ENCODE measurements at regions not wholly inside any gene's neighbourhood (a gene's known extent, or its start where the extent isn't known, plus 50 kb on each side); places are given as distances from the start of the nearest gene placed in this dataset.

DNA sequence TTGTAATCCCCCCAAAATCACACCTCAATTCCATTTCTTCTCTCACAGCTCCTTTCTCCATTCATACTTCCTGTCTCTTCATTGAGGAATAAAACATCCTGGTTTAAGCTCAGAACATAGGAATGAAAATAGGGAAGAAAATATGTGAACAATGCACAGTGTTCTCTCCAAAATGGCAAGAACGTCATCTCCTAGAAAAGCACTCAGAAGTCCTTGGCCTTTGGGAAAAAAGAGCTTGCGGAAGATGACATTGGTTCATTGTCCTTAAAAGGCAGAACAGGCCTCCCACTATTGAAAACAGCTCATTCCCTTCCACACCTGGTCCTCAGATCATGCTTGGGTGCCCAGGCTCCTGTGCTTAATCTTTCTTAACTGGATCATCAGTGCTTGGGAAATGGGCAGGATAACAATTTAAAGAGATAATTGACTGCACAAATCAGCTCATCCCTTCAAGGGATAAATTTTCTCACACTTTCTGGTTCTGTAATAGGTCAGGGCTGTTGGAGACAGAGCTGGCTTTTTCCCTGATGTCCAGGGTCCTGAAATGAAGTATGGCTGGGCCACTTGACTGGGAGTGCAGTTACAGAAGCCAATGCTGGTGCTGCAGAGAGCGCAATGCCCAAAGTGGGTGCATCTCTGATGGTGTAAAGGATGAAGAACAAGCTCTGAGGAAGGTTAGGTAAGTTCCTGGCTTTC is 69.2 kb downstream of the MARCHF4 start:
- H3K4me1 ChIP-seq (ENCODE audit: insufficient read depth, low read length) = peaks cover 5% of the 10 kb centered on the region; the same call in 1 of the 2 replicates
- no peaks in the 10 kb centered on the region for H3K79me2 ChIP-seq (ENCODE audit: insufficient read depth, low read length)
- no peaks in the 10 kb centered on the region for H3K27me3 ChIP-seq (ENCODE audit: insufficient read depth, low read length)
- no peaks in the 10 kb centered on the region for H3K9me3 ChIP-seq (ENCODE audit: control insufficient read depth, low read depth, low read length)
- no peak overlapping the region for H2BK120ac ChIP-seq (ENCODE audit: low read depth, low read length, poor library complexity, severe bottlenecking)
- TF ChIP-seq, protein P1, sequence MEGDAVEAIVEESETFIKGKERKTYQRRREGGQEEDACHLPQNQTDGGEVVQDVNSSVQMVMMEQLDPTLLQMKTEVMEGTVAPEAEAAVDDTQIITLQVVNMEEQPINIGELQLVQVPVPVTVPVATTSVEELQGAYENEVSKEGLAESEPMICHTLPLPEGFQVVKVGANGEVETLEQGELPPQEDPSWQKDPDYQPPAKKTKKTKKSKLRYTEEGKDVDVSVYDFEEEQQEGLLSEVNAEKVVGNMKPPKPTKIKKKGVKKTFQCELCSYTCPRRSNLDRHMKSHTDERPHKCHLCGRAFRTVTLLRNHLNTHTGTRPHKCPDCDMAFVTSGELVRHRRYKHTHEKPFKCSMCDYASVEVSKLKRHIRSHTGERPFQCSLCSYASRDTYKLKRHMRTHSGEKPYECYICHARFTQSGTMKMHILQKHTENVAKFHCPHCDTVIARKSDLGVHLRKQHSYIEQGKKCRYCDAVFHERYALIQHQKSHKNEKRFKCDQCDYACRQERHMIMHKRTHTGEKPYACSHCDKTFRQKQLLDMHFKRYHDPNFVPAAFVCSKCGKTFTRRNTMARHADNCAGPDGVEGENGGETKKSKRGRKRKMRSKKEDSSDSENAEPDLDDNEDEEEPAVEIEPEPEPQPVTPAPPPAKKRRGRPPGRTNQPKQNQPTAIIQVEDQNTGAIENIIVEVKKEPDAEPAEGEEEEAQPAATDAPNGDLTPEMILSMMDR (conservative IDR thresholded peaks at IDR 0.05) = no peak
- no peak overlapping the region for H2AFZ ChIP-seq (ENCODE audit: low read length)
- no peak overlapping the region for H3K14ac ChIP-seq (ENCODE audit: insufficient read depth, low read length)
- H3K4ac ChIP-seq (ENCODE audit: low read depth, low read length) = no peak overlapping the region
- no peak overlapping the region for H3K9ac ChIP-seq (ENCODE audit: extremely low read depth, insufficient read length, low read length)
- H4K20me1 ChIP-seq (ENCODE audit: control insufficient read depth, insufficient read depth, insufficient read length) = no peaks in the 10 kb centered on the region
- no peak overlapping the region for H3T11ph ChIP-seq (ENCODE audit: low read length)
- Mint-ChIP-seq H3K27ac (no peak overlapping the region), H3K9me3 (no peaks in the 10 kb centered on the region; a peak in 1 of 5 replicates), H3K27me3 (ENCODE audit: low read depth) (peaks cover 3% of the 10 kb centered on the region), H3K36me3 (ENCODE audit: insufficient read depth in 1 of 3, low read depth in 3 of 3) (no peaks in the 10 kb centered on the region), H3K4me1 (peaks cover 29 to 30% of the 10 kb centered on the region in 2 experiments), H3K4me3 (no peak overlapping the region)
- no peaks in the 10 kb centered on the region for H3K79me1 ChIP-seq (ENCODE audit: insufficient read depth, low read depth, low read length, poor library complexity, severe bottlenecking)
- no peak overlapping the region for H2BK20ac ChIP-seq (ENCODE audit: low read depth, low read length, poor library complexity, severe bottlenecking)
- H3K56ac ChIP-seq (ENCODE audit: insufficient read length, low read depth, low read length) = no peak overlapping the region
- H3K18ac ChIP-seq (ENCODE audit: insufficient read length, low read depth, low read length) = no peak overlapping the region
- no peak overlapping the region for H2AK5ac ChIP-seq (ENCODE audit: insufficient read length, low read length)
- WGBS (ENCODE audit: extremely low coverage, insufficient read length, low lambda C conversion rate) = no CpG with 5 or more reads among the region's 3 CpGs
- H4K8ac ChIP-seq (replicated peaks; ENCODE audit: insufficient read length, low read depth, low read length) = no peak overlapping the region
- no peak overlapping the region for H3K27ac ChIP-seq (ENCODE audit: insufficient read length, low read depth, low read length)
- no peak overlapping the region for H4K91ac ChIP-seq (ENCODE audit: insufficient read length, low read depth, low read length)
- no peak overlapping the region for H2BK15ac ChIP-seq (ENCODE audit: low read depth, low read length)
- no peak overlapping the region for H3K4me2 ChIP-seq (ENCODE audit: insufficient read depth, insufficient read length, low read length)
- no peak overlapping the region for H2BK12ac ChIP-seq (ENCODE audit: insufficient read length, low read depth, low read length)
- DNase-seq = no peak
- H4K5ac ChIP-seq (ENCODE audit: insufficient read length, low read depth, low read length) = no peak overlapping the region
- no peak overlapping the region for H2BK5ac ChIP-seq (ENCODE audit: insufficient read length, low read length)
- H3K23me2 ChIP-seq (ENCODE audit: insufficient read length, low read depth, low read length, poor library complexity, severe bottlenecking) = no peaks in the 10 kb centered on the region
- no peak overlapping the region for H3K23ac ChIP-seq (ENCODE audit: insufficient read length, low read depth, low read length)
